ENCODE measurements at regions not wholly inside any gene's neighbourhood (a gene's known extent, or its start where the extent isn't known, plus 50 kb on each side); places are given as distances from the start of the nearest gene placed in this dataset.

DNA sequence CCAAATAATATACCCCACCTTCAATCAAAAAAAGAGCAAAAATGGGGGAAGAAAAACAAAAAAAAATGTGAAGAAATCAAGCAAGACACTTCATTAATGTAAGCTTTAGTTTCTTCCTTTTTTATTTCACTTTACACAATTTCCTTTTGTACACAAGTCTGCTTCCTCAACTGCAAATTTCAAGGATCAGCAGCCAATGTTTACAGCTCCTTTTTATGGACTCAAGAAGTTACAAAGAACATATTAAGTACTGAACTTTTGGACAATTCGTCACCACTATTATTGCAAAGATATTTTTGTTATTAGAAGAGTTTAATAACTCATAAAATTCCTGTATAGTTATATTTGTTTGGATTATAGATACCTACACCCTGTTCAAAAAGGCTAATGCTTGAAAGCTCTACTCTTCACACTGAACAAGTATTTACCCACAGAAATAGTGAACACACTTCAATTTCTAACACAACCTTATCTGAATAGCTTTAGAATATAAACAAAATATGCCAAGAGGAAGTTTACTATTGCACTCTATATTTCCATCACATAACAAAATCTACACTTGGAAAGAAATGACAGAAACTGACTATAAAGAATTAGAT is 658.7 kb upstream of the CNTNAP5 start:
- Mint-ChIP-seq H3K27me3 (ENCODE audit: unreplicated experiment) (no peaks in the 10 kb centered on the region), H3K4me1 (ENCODE audit: low read depth, unreplicated experiment) (no peaks in the 10 kb centered on the region)

DNA sequence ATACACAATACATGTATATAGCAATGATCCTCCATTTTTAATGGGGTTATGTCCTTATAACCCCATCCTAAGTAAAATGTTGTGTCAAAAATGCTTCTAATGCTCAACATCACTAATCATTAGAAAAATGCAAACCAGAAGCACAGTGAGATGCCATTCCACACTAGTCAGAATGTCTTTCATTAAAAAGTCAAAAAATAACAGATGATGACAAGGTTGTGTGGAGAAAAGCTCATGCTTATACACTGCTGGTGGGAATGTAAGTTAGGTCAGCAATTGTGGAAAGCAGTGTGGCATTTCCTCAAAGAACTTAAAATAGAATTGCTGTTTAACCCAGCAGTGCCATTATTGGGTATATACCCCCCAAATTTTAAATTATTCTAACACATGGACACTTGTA is 654.9 kb upstream of the CNTNAP5 start:
- no TSS peak for BruUV-seq (replicated peaks)
- H3K27me3 Mint-ChIP-seq (ENCODE audit: unreplicated experiment) = no peaks in the 10 kb centered on the region
- H3K36me3 Mint-ChIP-seq (ENCODE audit: insufficient read depth, unreplicated experiment) = no peaks in the 10 kb centered on the region
- H3K27ac Mint-ChIP-seq (ENCODE audit: unreplicated experiment) = no peak overlapping the region
- H3K9me3 Mint-ChIP-seq (ENCODE audit: low read depth, unreplicated experiment) = peaks cover 17% of the 10 kb centered on the region
- intact Hi-C loops (cut with micrococcal nuclease; ENCODE audit: unreplicated experiment) = no loop called here
- TF ChIP-seq, protein P1, sequence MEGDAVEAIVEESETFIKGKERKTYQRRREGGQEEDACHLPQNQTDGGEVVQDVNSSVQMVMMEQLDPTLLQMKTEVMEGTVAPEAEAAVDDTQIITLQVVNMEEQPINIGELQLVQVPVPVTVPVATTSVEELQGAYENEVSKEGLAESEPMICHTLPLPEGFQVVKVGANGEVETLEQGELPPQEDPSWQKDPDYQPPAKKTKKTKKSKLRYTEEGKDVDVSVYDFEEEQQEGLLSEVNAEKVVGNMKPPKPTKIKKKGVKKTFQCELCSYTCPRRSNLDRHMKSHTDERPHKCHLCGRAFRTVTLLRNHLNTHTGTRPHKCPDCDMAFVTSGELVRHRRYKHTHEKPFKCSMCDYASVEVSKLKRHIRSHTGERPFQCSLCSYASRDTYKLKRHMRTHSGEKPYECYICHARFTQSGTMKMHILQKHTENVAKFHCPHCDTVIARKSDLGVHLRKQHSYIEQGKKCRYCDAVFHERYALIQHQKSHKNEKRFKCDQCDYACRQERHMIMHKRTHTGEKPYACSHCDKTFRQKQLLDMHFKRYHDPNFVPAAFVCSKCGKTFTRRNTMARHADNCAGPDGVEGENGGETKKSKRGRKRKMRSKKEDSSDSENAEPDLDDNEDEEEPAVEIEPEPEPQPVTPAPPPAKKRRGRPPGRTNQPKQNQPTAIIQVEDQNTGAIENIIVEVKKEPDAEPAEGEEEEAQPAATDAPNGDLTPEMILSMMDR (IDR thresholded peaks at IDR 0.05; ENCODE audit: unreplicated experiment) = no peak
- no peaks in the 10 kb centered on the region for H3K4me1 Mint-ChIP-seq (ENCODE audit: low read depth, unreplicated experiment)
- H3K4me3 Mint-ChIP-seq (ENCODE audit: low read depth, unreplicated experiment) = no peak overlapping the region
- DNase-seq = no peak
- CTCF ChIA-PET = no interaction called here

More for the DNA sequence above, 658.7 kb upstream of the CNTNAP5 start:
- H3K4me3 Mint-ChIP-seq (ENCODE audit: low read depth, unreplicated experiment) = no peak overlapping the region
- TF ChIP-seq, protein P1 (IDR thresholded peaks at IDR 0.05; ENCODE audit: unreplicated experiment) = no peak
- CTCF ChIA-PET = no interaction called here
- DNase-seq = no peak
- BruUV-seq (replicated peaks) = no TSS peak
- intact Hi-C loops (cut with micrococcal nuclease; ENCODE audit: unreplicated experiment) = no loop called here
- no peak overlapping the region for H3K27ac Mint-ChIP-seq (ENCODE audit: unreplicated experiment)
- no peaks in the 10 kb centered on the region for H3K36me3 Mint-ChIP-seq (ENCODE audit: insufficient read depth, unreplicated experiment)
- peaks cover 17% of the 10 kb centered on the region for H3K9me3 Mint-ChIP-seq (ENCODE audit: low read depth, unreplicated experiment)

DNA sequence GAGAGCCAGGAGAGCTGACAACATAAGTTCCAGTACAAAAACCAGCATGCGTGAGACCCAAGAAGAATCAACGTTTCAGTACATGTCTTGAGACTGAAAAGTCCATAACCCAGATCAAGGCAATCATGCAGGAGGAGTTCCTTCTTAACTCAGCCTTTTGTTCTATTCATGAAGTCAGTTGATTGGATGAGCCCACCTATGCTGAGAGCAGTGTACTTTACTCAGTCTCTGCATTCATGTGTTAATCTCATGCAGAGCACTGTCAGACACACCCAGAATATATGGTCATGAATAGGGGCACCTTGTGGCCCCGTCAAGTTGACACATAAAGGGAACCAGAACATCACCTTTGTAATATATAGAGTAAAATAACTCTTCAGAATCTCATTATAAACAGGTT is 653.6 kb upstream of the CNTNAP5 start:
- TF ChIP-seq, protein P1 (IDR thresholded peaks at IDR 0.05; ENCODE audit: unreplicated experiment) = no peak
- Mint-ChIP-seq H3K9me3 (ENCODE audit: low read depth, unreplicated experiment) (peaks cover 17% of the 10 kb centered on the region), H3K4me3 (ENCODE audit: low read depth, unreplicated experiment) (no peak overlapping the region), H3K4me1 (ENCODE audit: low read depth, unreplicated experiment) (no peaks in the 10 kb centered on the region), H3K36me3 (ENCODE audit: insufficient read depth, unreplicated experiment) (no peaks in the 10 kb centered on the region), H3K27me3 (ENCODE audit: unreplicated experiment) (no peaks in the 10 kb centered on the region), H3K27ac (ENCODE audit: unreplicated experiment) (no peak overlapping the region)
- DNase-seq = no peak
- CTCF ChIA-PET = no interaction called here
- BruUV-seq (replicated peaks) = no TSS peak
- intact Hi-C loops (cut with micrococcal nuclease; ENCODE audit: unreplicated experiment) = no loop called here

DNA sequence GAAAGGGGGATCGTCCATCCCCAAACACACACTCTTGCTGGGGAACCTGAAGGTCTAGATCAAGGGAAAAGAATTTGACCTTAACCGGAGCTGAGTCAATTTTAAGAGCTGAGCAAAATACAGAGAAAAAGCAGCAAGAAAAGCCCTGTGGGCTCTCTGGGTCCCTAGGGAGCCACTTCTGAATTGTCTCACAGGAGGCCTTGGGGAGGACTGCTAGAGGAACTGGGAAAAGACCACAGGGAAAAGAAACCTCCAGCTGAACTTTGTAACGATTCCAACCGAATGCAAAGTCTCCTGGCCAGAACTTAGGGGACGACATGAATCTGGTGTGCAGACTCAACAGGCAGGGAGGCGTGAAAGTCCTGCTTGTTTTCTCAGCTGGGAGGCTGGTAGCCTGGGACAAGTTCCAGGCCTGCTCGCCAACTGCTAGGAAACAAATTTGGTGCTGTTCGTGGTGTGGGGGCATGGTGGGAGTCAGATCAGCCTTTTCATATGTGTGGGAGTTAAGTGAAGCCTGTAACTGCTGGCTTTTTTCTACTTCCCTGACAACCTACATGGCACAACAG is 644.6 kb upstream of the CNTNAP5 start:
- H3K4me1 Mint-ChIP-seq (ENCODE audit: low read depth, unreplicated experiment) = no peaks in the 10 kb centered on the region
- intact Hi-C loops (cut with micrococcal nuclease; ENCODE audit: unreplicated experiment) = no loop called here
- H3K9me3 Mint-ChIP-seq (ENCODE audit: low read depth, unreplicated experiment) = peaks cover 19% of the 10 kb centered on the region

More for the DNA sequence above, 644.6 kb upstream of the CNTNAP5 start:
- Mint-ChIP-seq H3K27ac (ENCODE audit: unreplicated experiment) (no peak overlapping the region), H3K36me3 (ENCODE audit: insufficient read depth, unreplicated experiment) (no peaks in the 10 kb centered on the region), H3K4me3 (ENCODE audit: low read depth, unreplicated experiment) (no peak overlapping the region), H3K27me3 (ENCODE audit: unreplicated experiment) (no peaks in the 10 kb centered on the region)
- DNase-seq = no peak
- CTCF ChIA-PET = no interaction called here
- TF ChIP-seq, protein P1 (IDR thresholded peaks at IDR 0.05; ENCODE audit: unreplicated experiment) = no peak
- BruUV-seq (replicated peaks) = no TSS peak

Data from Calu3 (cell line).